SK-N-SH (cell line): ENCODE measurements at regions not wholly inside any gene's neighbourhood (a gene's known extent, or its start where the extent isn't known, plus 50 kb on each side); places are given as distances from the start of the nearest gene placed in this dataset.

Source experiments
- EP300 ChIP-seq, 2 experiments: IDR thresholded peaks; 2 replicates each; pipeline versions ENCODE4 v1.4.0 to v1.6.1; 2012; ENCODE audit warnings: borderline replicate concordance in 1 of 2, low read depth in 1 of 2, low read length in 1 of 2
- FOSL2 ChIP-seq: IDR thresholded peaks from 2 replicates; pipeline ENCODE4 v1.4.0; 2012; ENCODE audit warnings: low read depth, mild to moderate bottlenecking, moderate library complexity, borderline replicate concordance
- TF ChIP-seq, protein P1 (sequence below): fragments of 200-600 bp; sonication (generic); IDR thresholded peaks from 2 replicates; pipeline ENCODE4 v1.6.1; 2017; ENCODE audit warnings: antibody characterized with exemption, mild to moderate bottlenecking, moderate library complexity
- TF ChIP-seq, protein P2 (sequence below): IDR thresholded peaks from 2 replicates; pipeline ENCODE4 v1.6.1; 2012; ENCODE audit warnings: mild to moderate bottlenecking, low read depth, low read length, moderate library complexity

DNA sequence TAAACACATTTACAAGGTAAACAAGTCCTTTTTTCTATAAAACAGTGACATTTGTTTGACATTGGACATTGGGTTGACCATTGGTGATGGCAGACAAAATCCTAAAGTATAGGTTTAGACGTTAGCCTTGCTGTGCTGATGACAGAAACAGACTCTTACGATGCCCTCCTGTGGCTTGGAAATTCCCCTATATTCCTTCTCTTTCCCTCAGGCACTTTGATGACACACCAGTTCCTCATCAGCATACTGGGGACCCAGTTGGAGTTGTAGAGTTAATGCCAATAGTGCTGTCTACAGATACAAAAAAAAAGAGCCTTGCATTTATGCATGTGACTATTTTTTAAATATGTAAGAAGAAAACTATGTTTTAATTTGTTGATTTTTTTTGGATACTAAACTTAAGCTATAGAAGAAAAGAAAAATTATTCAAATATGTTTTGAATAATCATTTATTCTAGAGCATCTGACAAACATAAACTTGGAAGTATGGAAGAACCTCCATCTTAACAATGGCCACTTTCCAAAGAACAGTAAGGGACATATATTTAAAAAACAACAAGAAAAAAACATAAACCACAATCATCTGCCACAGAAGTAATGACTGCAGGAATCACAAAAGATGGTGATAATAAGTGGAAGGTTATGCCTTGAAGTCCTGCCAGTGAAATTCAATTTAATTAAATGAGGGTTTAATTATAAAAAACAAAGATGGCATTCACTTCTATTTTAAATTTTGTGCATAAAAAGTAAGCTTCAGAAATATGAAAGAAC is 75.6 kb upstream of the SNCAIP start:
- TF ChIP-seq FOSL2 (no peak), EP300 (IDR thresholded peaks at IDR 0.05; ENCODE audit: borderline replicate concordance in 1 of 2, low read depth in 1 of 2, low read length in 1 of 2) (no peak)
- TF ChIP-seq, protein P1, sequence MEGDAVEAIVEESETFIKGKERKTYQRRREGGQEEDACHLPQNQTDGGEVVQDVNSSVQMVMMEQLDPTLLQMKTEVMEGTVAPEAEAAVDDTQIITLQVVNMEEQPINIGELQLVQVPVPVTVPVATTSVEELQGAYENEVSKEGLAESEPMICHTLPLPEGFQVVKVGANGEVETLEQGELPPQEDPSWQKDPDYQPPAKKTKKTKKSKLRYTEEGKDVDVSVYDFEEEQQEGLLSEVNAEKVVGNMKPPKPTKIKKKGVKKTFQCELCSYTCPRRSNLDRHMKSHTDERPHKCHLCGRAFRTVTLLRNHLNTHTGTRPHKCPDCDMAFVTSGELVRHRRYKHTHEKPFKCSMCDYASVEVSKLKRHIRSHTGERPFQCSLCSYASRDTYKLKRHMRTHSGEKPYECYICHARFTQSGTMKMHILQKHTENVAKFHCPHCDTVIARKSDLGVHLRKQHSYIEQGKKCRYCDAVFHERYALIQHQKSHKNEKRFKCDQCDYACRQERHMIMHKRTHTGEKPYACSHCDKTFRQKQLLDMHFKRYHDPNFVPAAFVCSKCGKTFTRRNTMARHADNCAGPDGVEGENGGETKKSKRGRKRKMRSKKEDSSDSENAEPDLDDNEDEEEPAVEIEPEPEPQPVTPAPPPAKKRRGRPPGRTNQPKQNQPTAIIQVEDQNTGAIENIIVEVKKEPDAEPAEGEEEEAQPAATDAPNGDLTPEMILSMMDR = no peak
- TF ChIP-seq, protein P2, sequence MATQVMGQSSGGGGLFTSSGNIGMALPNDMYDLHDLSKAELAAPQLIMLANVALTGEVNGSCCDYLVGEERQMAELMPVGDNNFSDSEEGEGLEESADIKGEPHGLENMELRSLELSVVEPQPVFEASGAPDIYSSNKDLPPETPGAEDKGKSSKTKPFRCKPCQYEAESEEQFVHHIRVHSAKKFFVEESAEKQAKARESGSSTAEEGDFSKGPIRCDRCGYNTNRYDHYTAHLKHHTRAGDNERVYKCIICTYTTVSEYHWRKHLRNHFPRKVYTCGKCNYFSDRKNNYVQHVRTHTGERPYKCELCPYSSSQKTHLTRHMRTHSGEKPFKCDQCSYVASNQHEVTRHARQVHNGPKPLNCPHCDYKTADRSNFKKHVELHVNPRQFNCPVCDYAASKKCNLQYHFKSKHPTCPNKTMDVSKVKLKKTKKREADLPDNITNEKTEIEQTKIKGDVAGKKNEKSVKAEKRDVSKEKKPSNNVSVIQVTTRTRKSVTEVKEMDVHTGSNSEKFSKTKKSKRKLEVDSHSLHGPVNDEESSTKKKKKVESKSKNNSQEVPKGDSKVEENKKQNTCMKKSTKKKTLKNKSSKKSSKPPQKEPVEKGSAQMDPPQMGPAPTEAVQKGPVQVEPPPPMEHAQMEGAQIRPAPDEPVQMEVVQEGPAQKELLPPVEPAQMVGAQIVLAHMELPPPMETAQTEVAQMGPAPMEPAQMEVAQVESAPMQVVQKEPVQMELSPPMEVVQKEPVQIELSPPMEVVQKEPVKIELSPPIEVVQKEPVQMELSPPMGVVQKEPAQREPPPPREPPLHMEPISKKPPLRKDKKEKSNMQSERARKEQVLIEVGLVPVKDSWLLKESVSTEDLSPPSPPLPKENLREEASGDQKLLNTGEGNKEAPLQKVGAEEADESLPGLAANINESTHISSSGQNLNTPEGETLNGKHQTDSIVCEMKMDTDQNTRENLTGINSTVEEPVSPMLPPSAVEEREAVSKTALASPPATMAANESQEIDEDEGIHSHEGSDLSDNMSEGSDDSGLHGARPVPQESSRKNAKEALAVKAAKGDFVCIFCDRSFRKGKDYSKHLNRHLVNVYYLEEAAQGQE = no peak
